K562 (cell line): ENCODE measurements at regions not wholly inside any gene's neighbourhood (a gene's known extent, or its start where the extent isn't known, plus 50 kb on each side); places are given as distances from the start of the nearest gene placed in this dataset.

Experiments used
- ATAC-seq: fragments of 200-7000 bp; cut with Tn5 transposase; 3 replicates; pipeline ENCODE4 v1.9.1; 2020; ENCODE audit warnings: moderate library complexity
- BruUV-seq: library from RNA; stranded (reverse); fragments of 400-500 nt; replicated peaks from 2 replicates; lab custom pipeline; 2021; lab: Mats Ljungman, UMichigan
- CTCF ChIA-PET: fragments of 300-600 bp; formaldehyde crosslinking; extraction: SDS; loops from one replicate; lab custom pipeline; 2021; ENCODE audit warnings: low intra/inter-chr PET ratio; lab: Yijun Ruan, JAX
- POLR2A ChIA-PET: fragments of 300-600, 350-650 bp; sonication (Branson Sonifier 250); formaldehyde crosslinking; extraction: SDS; loops from one replicate; lab custom pipeline; 2021; ENCODE audit warnings: antibody characterized with exemption, inconsistent platforms; lab: Yijun Ruan, JAX
- DNase-seq, 4 experiments: peaks; one replicate each; pipeline versions ENCODE4 v3.0.0 to v3.0.0-alpha.2; 2011 to 2018; ENCODE audit warnings: low spot score in 3 of 4, mixed read lengths in 3 of 4; ENCODE audit errors: extremely low read depth in 1 of 4
- FAIRE-seq: peaks from 2 replicates; lab custom pipeline; 2011; peaks lifted over from hg19 to GRCh38; lab: Jason Lieb, UNC
- H2AFZ ChIP-seq: 2 replicates; pipeline ENCODE4 v1.6.0; 2011; ENCODE audit warnings: low read depth, low read length, control low read depth, inconsistent platforms
- H3K27ac ChIP-seq: fragments of 200-600 bp; 3 replicates; pipeline ENCODE4 v1.8.0; 2011; ENCODE audit warnings: low read depth, mild to moderate bottlenecking, control low read depth, inconsistent platforms, low read length, moderate library complexity, mixed read lengths; ENCODE audit errors: extremely low read depth
- H3K27me3 ChIP-seq, 2 experiments: fragments of 300-600 bp in 1 of 2; 2 replicates in 1 of 2; 3 replicates in 1 of 2; pipeline versions ENCODE4 v1.6.0 to v1.8.0; 2011; ENCODE audit warnings: inconsistent platforms in 2 of 2, low read length in 2 of 2, mild to moderate bottlenecking in 1 of 2, mixed read lengths in 1 of 2, moderate library complexity in 1 of 2; ENCODE audit not compliant: control insufficient read depth in 2 of 2, insufficient read depth in 2 of 2
- H3K36me3 ChIP-seq: fragments of 300-600 bp; 3 replicates; pipeline ENCODE4 v1.8.0; 2011; ENCODE audit warnings: mild to moderate bottlenecking, low read length, inconsistent platforms; ENCODE audit not compliant: control insufficient read depth, insufficient read depth
- H3K4me1 ChIP-seq, 2 experiments: fragments of 200-600 bp in 1 of 2; replicated peaks in 1 of 2; 2 replicates in 1 of 2; 3 replicates in 1 of 2; pipeline versions ENCODE4 v1.5.1 to v1.8.0; 2011; ENCODE audit warnings: inconsistent platforms in 2 of 2, low read length in 2 of 2, mild to moderate bottlenecking in 1 of 2, mixed read lengths in 1 of 2, moderate library complexity in 1 of 2; ENCODE audit not compliant: control insufficient read depth in 2 of 2, insufficient read depth in 2 of 2
- H3K4me2 ChIP-seq: 2 replicates; pipeline ENCODE4 v1.6.1; 2011; ENCODE audit warnings: low read length, control low read depth, inconsistent platforms, mixed read lengths; ENCODE audit not compliant: insufficient read depth
- H3K4me3 ChIP-seq: fragments of 200-600 bp; sonication (generic), shearing (Covaris generic); 2 replicates; pipeline ENCODE4 v1.5.1; 2016; ENCODE audit warnings: control low read depth, inconsistent platforms
- H3K79me2 ChIP-seq: fragments of 200-600 bp; 3 replicates; pipeline ENCODE4 v1.8.0; 2011; ENCODE audit warnings: low read length, inconsistent platforms; ENCODE audit not compliant: control insufficient read depth, insufficient read depth
- H3K9ac ChIP-seq, 2 experiments: 2 replicates each; pipeline versions ENCODE4 v1.6.0 to v1.6.1; 2011; ENCODE audit warnings: low read depth in 2 of 2, low read length in 2 of 2, control low read depth in 1 of 2, inconsistent platforms in 1 of 2, mild to moderate bottlenecking in 1 of 2, mixed read lengths in 1 of 2; ENCODE audit not compliant: insufficient read depth in 1 of 2
- H3K9me1 ChIP-seq: one replicate; pipeline ENCODE4 v1.6.0; 2011; ENCODE audit warnings: inconsistent platforms, mild to moderate bottlenecking, low read length, moderate library complexity; ENCODE audit not compliant: control insufficient read depth, insufficient read depth
- H3K9me3 ChIP-seq: replicated peaks from 2 replicates; pipeline ENCODE4 v1.5.1; 2011; ENCODE audit warnings: low read depth, low read length, inconsistent platforms; ENCODE audit not compliant: control insufficient read depth, insufficient read depth
- H4K20me1 ChIP-seq: replicated peaks from 2 replicates; pipeline ENCODE4 v1.6.1; 2011; ENCODE audit warnings: low read length, inconsistent platforms, mixed read lengths; ENCODE audit not compliant: control insufficient read depth, insufficient read depth
- BCL6 ChIP-seq: fragments of 250-450 bp; sonication (Bioruptor Pico); IDR thresholded peaks from 2 replicates; pipeline ENCODE4 v1.4.0; 2020
- DIDO1 ChIP-seq: fragments of 450-650 bp; IDR thresholded peaks from 2 replicates; pipeline ENCODE4 v1.6.1; 2016; ENCODE audit warnings: low read depth, missing biosample characterization, missing genetic modification characterization
- FOXJ3 ChIP-seq: sonication (generic); formaldehyde crosslinking; IDR thresholded peaks from 2 replicates; pipeline ENCODE4 v1.4.0; 2020; ENCODE audit warnings: mild to moderate bottlenecking, missing genetic modification reagents
- HMGN3 ChIP-seq: IDR thresholded peaks from 2 replicates; pipeline ENCODE4 v1.6.1; 2011; ENCODE audit warnings: borderline replicate concordance, low read depth, mild to moderate bottlenecking, mixed read lengths, low read length; ENCODE audit not compliant: insufficient read length; ENCODE audit errors: extremely low read depth
- MCM2 ChIP-seq: fragments of 450-650 bp; IDR thresholded peaks from 2 replicates; pipeline ENCODE4 v1.6.1; 2017; ENCODE audit warnings: low read depth, mild to moderate bottlenecking
- MTA1 ChIP-seq: fragments of 450-650 bp; IDR thresholded peaks from 2 replicates; pipeline ENCODE4 v1.6.1; 2017; ENCODE audit warnings: borderline replicate concordance
- RAD21 ChIP-seq, 2 experiments: fragments of 250-450 bp in 1 of 2; fragments of 450-650 bp in 1 of 2; sonication (Bioruptor Pico) in 1 of 2; formaldehyde crosslinking in 1 of 2; IDR thresholded peaks in 1 of 2; conservative IDR thresholded peaks in 1 of 2; 2 replicates each; pipeline versions ENCODE4 v1.4.0 to v1.8.0; 2020 to 2022; ENCODE audit warnings: mild to moderate bottlenecking in 2 of 2, moderate library complexity in 1 of 2
- TRIM24 ChIP-seq, 2 experiments: fragments of 450-650 bp; IDR thresholded peaks; 2 replicates each; pipeline ENCODE4 v1.6.1; 2016
- TRIM28 ChIP-seq: fragments of 450-650 bp; IDR thresholded peaks from 2 replicates; pipeline ENCODE4 v1.6.1; 2017
- WGBS: fragments of 100-300 bp; shearing (Covaris generic); methylation state at CpG from one replicate; pipeline ENCODE4 v1.1.6; 2016; ENCODE audit warnings: low coverage, mixed read lengths; ENCODE audit not compliant: insufficient coverage; ENCODE audit errors: missing lambda C conversion rate; 5-methylcytosine and 5-hydroxymethylcytosine counted together
- in situ Hi-C: fragments of 300-500 bp; cut with MboI; formaldehyde crosslinking; loops from 4 replicates; pipeline ENCODE4 v1.15.0; 2018; ENCODE audit warnings: inconsistent platforms, mixed read lengths
- intact Hi-C: fragments of 100-400 bp; cut with micrococcal nuclease; formaldehyde crosslinking; loops from 2 replicates; pipeline ENCODE4 v1.14.2; 2022
- TF ChIP-seq, protein P1 (sequence below), 3 experiments: fragments of 200-800 bp in 1 of 3; sonication (Bioruptor generic) in 1 of 3; sonication (generic) in 1 of 3; formaldehyde crosslinking in 1 of 3; IDR thresholded peaks; 2 replicates each; pipeline versions ENCODE4 v1.6.1 to v1.8.0; 2016 to 2022; ENCODE audit warnings: mild to moderate bottlenecking in 2 of 3, missing compliant biosample characterization in 2 of 3, missing genetic modification characterization in 2 of 3, missing genetic modification reagents in 1 of 3
- TF ChIP-seq, protein P2 (sequence below): IDR thresholded peaks from 3 replicates; pipeline ENCODE4 v1.6.1; 2011; ENCODE audit warnings: borderline replicate concordance, mild to moderate bottlenecking, moderate library complexity; ENCODE audit not compliant: insufficient read length; ENCODE audit errors: extremely low read depth
- TF ChIP-seq, protein P3 (sequence below): fragments of 450-650 bp; IDR thresholded peaks from 2 replicates; pipeline ENCODE4 v1.6.1; 2014; ENCODE audit warnings: low read depth, mild to moderate bottlenecking, moderate library complexity, borderline replicate concordance
- TF ChIP-seq, protein P4 (sequence below): sonication (generic); formaldehyde crosslinking; IDR thresholded peaks from 2 replicates; pipeline ENCODE4 v1.8.1; 2023; ENCODE audit warnings: mild to moderate bottlenecking, missing genetic modification reagents

GRCh38 chr15:69951256-69951897, 146.3 kb downstream of the TLE3 start:
- FAIRE-seq (no peak), ATAC-seq (no peak), DNase-seq (no peak)
- Histone ChIP-seq H3K4me1 (no peaks in the 10 kb centered on the region), H3K9ac (no peak overlapping the region), H3K79me2 (no peaks in the 10 kb centered on the region), H3K27ac (no peak overlapping the region), H3K9me1 (no peaks in the 10 kb centered on the region), H3K4me2 (no peak overlapping the region), H3K36me3 (no peaks in the 10 kb centered on the region), H3K4me3 (no peak overlapping the region), H4K20me1 (no peaks in the 10 kb centered on the region), H3K27me3 (peaks cover 0 to 10% of the 10 kb centered on the region in 2 experiments; a peak in 3 of 5 replicates), H2AFZ (no peak overlapping the region), H3K9me3 (no peaks in the 10 kb centered on the region)
- no TSS peak for BruUV-seq
- intact Hi-C loops (no loop called here), in situ Hi-C loops (no loop called here)
- POLR2A ChIA-PET: no interaction called here
- CTCF ChIA-PET: no interaction called here
- 0% methylated on average over 2 of the region's 2 CpGs for WGBS
- TF ChIP-seq FOXJ3 (CRISPR knock-in tag): no peak
- TF ChIP-seq DIDO1 (tag): no peak
- TF ChIP-seq TRIM24 (IDR thresholded peaks at IDR 0.05): no peak
- TF ChIP-seq, protein P1, sequence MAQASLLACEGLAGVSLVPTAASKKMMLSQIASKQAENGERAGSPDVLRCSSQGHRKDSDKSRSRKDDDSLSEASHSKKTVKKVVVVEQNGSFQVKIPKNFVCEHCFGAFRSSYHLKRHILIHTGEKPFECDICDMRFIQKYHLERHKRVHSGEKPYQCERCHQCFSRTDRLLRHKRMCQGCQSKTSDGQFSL (CRISPR knock-in tag; IDR thresholded peaks at IDR 0.05): no peak
- TF ChIP-seq, protein P1 (tag; IDR thresholded peaks at IDR 0.05): no peak
- no peak for TF ChIP-seq HMGN3
- TF ChIP-seq, protein P2, sequence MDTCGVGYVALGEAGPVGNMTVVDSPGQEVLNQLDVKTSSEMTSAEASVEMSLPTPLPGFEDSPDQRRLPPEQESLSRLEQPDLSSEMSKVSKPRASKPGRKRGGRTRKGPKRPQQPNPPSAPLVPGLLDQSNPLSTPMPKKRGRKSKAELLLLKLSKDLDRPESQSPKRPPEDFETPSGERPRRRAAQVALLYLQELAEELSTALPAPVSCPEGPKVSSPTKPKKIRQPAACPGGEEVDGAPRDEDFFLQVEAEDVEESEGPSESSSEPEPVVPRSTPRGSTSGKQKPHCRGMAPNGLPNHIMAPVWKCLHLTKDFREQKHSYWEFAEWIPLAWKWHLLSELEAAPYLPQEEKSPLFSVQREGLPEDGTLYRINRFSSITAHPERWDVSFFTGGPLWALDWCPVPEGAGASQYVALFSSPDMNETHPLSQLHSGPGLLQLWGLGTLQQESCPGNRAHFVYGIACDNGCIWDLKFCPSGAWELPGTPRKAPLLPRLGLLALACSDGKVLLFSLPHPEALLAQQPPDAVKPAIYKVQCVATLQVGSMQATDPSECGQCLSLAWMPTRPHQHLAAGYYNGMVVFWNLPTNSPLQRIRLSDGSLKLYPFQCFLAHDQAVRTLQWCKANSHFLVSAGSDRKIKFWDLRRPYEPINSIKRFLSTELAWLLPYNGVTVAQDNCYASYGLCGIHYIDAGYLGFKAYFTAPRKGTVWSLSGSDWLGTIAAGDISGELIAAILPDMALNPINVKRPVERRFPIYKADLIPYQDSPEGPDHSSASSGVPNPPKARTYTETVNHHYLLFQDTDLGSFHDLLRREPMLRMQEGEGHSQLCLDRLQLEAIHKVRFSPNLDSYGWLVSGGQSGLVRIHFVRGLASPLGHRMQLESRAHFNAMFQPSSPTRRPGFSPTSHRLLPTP: no peak
- TF ChIP-seq, protein P3, sequence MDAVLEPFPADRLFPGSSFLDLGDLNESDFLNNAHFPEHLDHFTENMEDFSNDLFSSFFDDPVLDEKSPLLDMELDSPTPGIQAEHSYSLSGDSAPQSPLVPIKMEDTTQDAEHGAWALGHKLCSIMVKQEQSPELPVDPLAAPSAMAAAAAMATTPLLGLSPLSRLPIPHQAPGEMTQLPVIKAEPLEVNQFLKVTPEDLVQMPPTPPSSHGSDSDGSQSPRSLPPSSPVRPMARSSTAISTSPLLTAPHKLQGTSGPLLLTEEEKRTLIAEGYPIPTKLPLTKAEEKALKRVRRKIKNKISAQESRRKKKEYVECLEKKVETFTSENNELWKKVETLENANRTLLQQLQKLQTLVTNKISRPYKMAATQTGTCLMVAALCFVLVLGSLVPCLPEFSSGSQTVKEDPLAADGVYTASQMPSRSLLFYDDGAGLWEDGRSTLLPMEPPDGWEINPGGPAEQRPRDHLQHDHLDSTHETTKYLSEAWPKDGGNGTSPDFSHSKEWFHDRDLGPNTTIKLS: no peak
- TF ChIP-seq TRIM28: no peak
- no peak for TF ChIP-seq RAD21 (CRISPR knock-in tag; conservative IDR thresholded peaks at IDR 0.05 in 1 of 2, IDR thresholded peaks at IDR 0.05 in 1 of 2)
- no peak for TF ChIP-seq BCL6 (CRISPR knock-in tag)
- TF ChIP-seq, protein P4, sequence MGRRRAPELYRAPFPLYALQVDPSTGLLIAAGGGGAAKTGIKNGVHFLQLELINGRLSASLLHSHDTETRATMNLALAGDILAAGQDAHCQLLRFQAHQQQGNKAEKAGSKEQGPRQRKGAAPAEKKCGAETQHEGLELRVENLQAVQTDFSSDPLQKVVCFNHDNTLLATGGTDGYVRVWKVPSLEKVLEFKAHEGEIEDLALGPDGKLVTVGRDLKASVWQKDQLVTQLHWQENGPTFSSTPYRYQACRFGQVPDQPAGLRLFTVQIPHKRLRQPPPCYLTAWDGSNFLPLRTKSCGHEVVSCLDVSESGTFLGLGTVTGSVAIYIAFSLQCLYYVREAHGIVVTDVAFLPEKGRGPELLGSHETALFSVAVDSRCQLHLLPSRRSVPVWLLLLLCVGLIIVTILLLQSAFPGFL (CRISPR knock-in tag): no peak
- TF ChIP-seq MTA1: no peak
- TF ChIP-seq MCM2: no peak
